ENCODE measurements at regions not wholly inside any gene's neighbourhood (a gene's known extent, or its start where the extent isn't known, plus 50 kb on each side); places are given as distances from the start of the nearest gene placed in this dataset.

DNA sequence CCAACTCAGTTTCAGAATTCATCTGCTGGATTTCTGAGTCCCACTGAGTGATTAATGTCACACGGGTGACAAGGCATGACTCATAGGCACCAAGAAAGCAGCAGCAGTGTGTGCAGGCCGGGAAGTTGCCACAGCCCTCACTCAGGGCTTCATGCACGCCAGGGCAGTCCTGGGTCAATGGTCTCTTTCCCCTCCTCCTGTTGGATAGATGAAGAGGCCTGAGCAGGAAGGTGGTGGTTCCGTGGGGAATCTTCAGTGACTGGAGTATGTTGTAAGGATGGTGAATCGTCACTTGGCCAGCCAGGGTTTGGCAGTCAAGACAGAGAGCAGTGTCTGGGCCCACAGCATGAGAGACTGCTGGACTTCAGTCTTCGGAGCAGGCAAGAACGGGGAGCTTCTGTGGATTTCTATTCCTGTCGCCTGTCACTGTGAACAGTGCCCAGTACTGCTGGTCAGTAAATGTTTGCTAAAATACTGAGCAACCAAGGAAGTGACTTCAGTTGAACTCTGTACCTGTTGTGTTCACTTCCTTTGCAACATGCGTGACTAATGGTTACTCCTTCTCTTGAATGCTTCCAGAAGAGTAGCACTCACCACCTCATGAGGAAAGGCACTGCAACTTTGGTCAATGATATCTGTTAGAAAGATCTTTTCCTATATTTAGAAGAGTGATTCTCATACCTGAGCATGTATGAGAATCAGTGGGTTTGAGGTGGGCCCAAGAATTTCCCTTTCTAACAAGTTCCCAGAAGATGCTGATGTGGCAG lies 62.0 kb upstream of the CD93 start (continued):
- TF ChIP-seq, protein P1, sequence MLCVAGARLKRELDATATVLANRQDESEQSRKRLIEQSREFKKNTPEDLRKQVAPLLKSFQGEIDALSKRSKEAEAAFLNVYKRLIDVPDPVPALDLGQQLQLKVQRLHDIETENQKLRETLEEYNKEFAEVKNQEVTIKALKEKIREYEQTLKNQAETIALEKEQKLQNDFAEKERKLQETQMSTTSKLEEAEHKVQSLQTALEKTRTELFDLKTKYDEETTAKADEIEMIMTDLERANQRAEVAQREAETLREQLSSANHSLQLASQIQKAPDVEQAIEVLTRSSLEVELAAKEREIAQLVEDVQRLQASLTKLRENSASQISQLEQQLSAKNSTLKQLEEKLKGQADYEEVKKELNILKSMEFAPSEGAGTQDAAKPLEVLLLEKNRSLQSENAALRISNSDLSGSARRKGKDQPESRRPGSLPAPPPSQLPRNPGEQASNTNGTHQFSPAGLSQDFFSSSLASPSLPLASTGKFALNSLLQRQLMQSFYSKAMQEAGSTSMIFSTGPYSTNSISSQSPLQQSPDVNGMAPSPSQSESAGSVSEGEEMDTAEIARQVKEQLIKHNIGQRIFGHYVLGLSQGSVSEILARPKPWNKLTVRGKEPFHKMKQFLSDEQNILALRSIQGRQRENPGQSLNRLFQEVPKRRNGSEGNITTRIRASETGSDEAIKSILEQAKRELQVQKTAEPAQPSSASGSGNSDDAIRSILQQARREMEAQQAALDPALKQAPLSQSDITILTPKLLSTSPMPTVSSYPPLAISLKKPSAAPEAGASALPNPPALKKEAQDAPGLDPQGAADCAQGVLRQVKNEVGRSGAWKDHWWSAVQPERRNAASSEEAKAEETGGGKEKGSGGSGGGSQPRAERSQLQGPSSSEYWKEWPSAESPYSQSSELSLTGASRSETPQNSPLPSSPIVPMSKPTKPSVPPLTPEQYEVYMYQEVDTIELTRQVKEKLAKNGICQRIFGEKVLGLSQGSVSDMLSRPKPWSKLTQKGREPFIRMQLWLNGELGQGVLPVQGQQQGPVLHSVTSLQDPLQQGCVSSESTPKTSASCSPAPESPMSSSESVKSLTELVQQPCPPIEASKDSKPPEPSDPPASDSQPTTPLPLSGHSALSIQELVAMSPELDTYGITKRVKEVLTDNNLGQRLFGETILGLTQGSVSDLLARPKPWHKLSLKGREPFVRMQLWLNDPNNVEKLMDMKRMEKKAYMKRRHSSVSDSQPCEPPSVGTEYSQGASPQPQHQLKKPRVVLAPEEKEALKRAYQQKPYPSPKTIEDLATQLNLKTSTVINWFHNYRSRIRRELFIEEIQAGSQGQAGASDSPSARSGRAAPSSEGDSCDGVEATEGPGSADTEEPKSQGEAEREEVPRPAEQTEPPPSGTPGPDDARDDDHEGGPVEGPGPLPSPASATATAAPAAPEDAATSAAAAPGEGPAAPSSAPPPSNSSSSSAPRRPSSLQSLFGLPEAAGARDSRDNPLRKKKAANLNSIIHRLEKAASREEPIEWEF (CRISPR knock-in tag; IDR thresholded peaks at IDR 0.05): no peak; the same call in 1 of the 2 replicates
- peak in 1 of 2 experiments; percentile 39; a peak in 1 of 4 replicates for TF ChIP-seq KDM4B (IDR thresholded peaks at IDR 0.05; ENCODE audit: borderline replicate concordance in 2 of 2, low read depth in 1 of 2)
- TF ChIP-seq KAT7 (CRISPR knock-in tag; IDR thresholded peaks at IDR 0.05; ENCODE audit: borderline replicate concordance): peak; percentile 81; the same call in 1 of the 2 replicates
- TF ChIP-seq, protein P2, sequence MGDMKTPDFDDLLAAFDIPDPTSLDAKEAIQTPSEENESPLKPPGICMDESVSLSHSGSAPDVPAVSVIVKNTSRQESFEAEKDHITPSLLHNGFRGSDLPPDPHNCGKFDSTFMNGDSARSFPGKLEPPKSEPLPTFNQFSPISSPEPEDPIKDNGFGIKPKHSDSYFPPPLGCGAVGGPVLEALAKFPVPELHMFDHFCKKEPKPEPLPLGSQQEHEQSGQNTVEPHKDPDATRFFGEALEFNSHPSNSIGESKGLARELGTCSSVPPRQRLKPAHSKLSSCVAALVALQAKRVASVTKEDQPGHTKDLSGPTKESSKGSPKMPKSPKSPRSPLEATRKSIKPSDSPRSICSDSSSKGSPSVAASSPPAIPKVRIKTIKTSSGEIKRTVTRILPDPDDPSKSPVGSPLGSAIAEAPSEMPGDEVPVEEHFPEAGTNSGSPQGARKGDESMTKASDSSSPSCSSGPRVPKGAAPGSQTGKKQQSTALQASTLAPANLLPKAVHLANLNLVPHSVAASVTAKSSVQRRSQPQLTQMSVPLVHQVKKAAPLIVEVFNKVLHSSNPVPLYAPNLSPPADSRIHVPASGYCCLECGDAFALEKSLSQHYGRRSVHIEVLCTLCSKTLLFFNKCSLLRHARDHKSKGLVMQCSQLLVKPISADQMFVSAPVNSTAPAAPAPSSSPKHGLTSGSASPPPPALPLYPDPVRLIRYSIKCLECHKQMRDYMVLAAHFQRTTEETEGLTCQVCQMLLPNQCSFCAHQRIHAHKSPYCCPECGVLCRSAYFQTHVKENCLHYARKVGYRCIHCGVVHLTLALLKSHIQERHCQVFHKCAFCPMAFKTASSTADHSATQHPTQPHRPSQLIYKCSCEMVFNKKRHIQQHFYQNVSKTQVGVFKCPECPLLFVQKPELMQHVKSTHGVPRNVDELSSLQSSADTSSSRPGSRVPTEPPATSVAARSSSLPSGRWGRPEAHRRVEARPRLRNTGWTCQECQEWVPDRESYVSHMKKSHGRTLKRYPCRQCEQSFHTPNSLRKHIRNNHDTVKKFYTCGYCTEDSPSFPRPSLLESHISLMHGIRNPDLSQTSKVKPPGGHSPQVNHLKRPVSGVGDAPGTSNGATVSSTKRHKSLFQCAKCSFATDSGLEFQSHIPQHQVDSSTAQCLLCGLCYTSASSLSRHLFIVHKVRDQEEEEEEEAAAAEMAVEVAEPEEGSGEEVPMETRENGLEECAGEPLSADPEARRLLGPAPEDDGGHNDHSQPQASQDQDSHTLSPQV (IDR thresholded peaks at IDR 0.05): peak; percentile 93
- peak; percentile 49; the same call in 1 of the 2 replicates for TF ChIP-seq CREB1 (IDR thresholded peaks at IDR 0.05)
- TF ChIP-seq CREB1 (CRISPR knock-in tag; IDR thresholded peaks at IDR 0.05): peak; percentile 63
- TF ChIP-seq HDAC3 (IDR thresholded peaks at IDR 0.05; ENCODE audit: borderline replicate concordance, partially characterized antibody): peak; percentile 68
- TF ChIP-seq, protein P3, sequence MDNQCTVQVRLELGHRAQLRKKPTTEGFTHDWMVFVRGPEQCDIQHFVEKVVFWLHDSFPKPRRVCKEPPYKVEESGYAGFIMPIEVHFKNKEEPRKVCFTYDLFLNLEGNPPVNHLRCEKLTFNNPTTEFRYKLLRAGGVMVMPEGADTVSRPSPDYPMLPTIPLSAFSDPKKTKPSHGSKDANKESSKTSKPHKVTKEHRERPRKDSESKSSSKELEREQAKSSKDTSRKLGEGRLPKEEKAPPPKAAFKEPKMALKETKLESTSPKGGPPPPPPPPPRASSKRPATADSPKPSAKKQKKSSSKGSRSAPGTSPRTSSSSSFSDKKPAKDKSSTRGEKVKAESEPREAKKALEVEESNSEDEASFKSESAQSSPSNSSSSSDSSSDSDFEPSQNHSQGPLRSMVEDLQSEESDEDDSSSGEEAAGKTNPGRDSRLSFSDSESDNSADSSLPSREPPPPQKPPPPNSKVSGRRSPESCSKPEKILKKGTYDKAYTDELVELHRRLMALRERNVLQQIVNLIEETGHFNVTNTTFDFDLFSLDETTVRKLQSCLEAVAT (IDR thresholded peaks at IDR 0.05): peak; percentile 98 to 99
- TF ChIP-seq CSDE1 (IDR thresholded peaks at IDR 0.05): 0 out of 4 replicates have a peak, but pooled peaks of 1 of the 2 experiments have one; percentile 7
